PC-3 (cell line): ENCODE measurements at regions not wholly inside any gene's neighbourhood (a gene's known extent, or its start where the extent isn't known, plus 50 kb on each side); places are given as distances from the start of the nearest gene placed in this dataset.

Source experiments
- ATAC-seq: fragments of 200-7000 bp; cut with Tn5 transposase; 2 replicates; pipeline ENCODE4 v1.9.1; 2020; ENCODE audit warnings: mild to moderate bottlenecking, moderate library complexity
- BruUV-seq: library from RNA; stranded (reverse); fragments of 400-500 nt; replicated peaks from 2 replicates; lab custom pipeline; 2021; lab: Mats Ljungman, UMichigan
- CTCF ChIA-PET: fragments of 300-600 bp; sonication (Branson Sonifier 250); formaldehyde crosslinking; loops from one replicate; lab custom pipeline; 2022; ENCODE audit warnings: antibody characterized with exemption; lab: Charles Lee
- POLR2A ChIA-PET: fragments of 300-600 bp; sonication (Branson Sonifier 250); formaldehyde crosslinking; loops from one replicate; lab custom pipeline; 2022; ENCODE audit warnings: antibody characterized with exemption; ENCODE audit not compliant: unreplicated experiment; lab: Charles Lee
- DNase-seq: peaks from one replicate; pipeline ENCODE4 v3.0.0-alpha.2; 2015
- H2AFZ ChIP-seq: fragments of 300-600 bp; sonication (generic); 2 replicates; pipeline ENCODE4 v1.6.0; 2016; ENCODE audit warnings: antibody characterized with exemption, low read length
- H3F3A ChIP-seq: fragments of 300-600 bp; sonication (generic); one replicate; pipeline ENCODE4 v1.6.0; 2017; ENCODE audit warnings: antibody characterized with exemption, low read length, control low read depth, mild to moderate bottlenecking; ENCODE audit not compliant: unreplicated experiment
- H3K27ac ChIP-seq: fragments of 300-600 bp; sonication (generic); 2 replicates; pipeline ENCODE4 v1.5.1; 2016; ENCODE audit warnings: mild to moderate bottlenecking, low read length
- H3K27me3 ChIP-seq: fragments of 300-600 bp; sonication (generic); 2 replicates; pipeline ENCODE4 v1.6.1; 2016; ENCODE audit warnings: low read length, mixed read lengths
- H3K36me3 ChIP-seq: fragments of 300-600 bp; sonication (generic); 2 replicates; pipeline ENCODE4 v1.6.1; 2016; ENCODE audit warnings: low read depth, mixed run types, low read length, mixed read lengths
- H3K4me1 ChIP-seq: fragments of 300-600 bp; sonication (generic); 2 replicates; pipeline ENCODE4 v1.5.1; 2016; ENCODE audit warnings: low read length; ENCODE audit not compliant: insufficient read depth
- H3K4me2 ChIP-seq: fragments of 300-600 bp; sonication (generic); 2 replicates; pipeline ENCODE4 v1.6.0; 2016; ENCODE audit warnings: low read length
- H3K4me3 ChIP-seq: fragments of 300-600 bp; sonication (generic); 2 replicates; pipeline ENCODE4 v1.5.1; 2016; ENCODE audit warnings: mild to moderate bottlenecking, low read length, mixed read lengths
- H3K79me2 ChIP-seq: fragments of 300-600 bp; sonication (generic); 2 replicates; pipeline ENCODE4 v1.6.1; 2017; ENCODE audit warnings: low read length, mixed read lengths
- H3K9ac ChIP-seq: fragments of 300-600 bp; sonication (generic); 2 replicates; pipeline ENCODE4 v1.6.0; 2016; ENCODE audit warnings: mild to moderate bottlenecking, low read length
- H3K9me2 ChIP-seq: fragments of 300-600 bp; sonication (generic); replicated peaks from 2 replicates; pipeline ENCODE4 v1.6.1; 2016; ENCODE audit warnings: mixed run types, low read length, mixed read lengths
- H3K9me3 ChIP-seq: fragments of 300-600 bp; sonication (generic); 2 replicates; pipeline ENCODE4 v1.6.1; 2016; ENCODE audit warnings: low read length, mixed read lengths
- H4K20me1 ChIP-seq: fragments of 300-600 bp; sonication (generic); 2 replicates; pipeline ENCODE4 v1.6.1; 2016; ENCODE audit warnings: low read length, mixed read lengths
- EZH2 ChIP-seq: fragments of 300-600 bp; sonication (generic); IDR thresholded peaks from one replicate; pipeline ENCODE4 v1.6.1; 2017; ENCODE audit warnings: antibody characterized with exemption, mild to moderate bottlenecking, low read length; ENCODE audit not compliant: unreplicated experiment
- EZH2phosphoT487 ChIP-seq: fragments of 300-600 bp; sonication (generic); IDR thresholded peaks from 2 replicates; pipeline ENCODE4 v1.6.1; 2018; ENCODE audit warnings: mild to moderate bottlenecking, antibody characterized with exemption, low read length, borderline replicate concordance
- intact Hi-C: fragments of 100-400 bp; cut with micrococcal nuclease; formaldehyde crosslinking; loops from 2 replicates; pipeline ENCODE4 v1.9.0; 2023
- TF ChIP-seq, protein P1 (sequence below): fragments of 300-600 bp; sonication (generic); conservative IDR thresholded peaks from 2 replicates; pipeline ENCODE4 v1.5.1; 2017; ENCODE audit warnings: antibody characterized with exemption, low read depth, mild to moderate bottlenecking, low read length

DNA sequence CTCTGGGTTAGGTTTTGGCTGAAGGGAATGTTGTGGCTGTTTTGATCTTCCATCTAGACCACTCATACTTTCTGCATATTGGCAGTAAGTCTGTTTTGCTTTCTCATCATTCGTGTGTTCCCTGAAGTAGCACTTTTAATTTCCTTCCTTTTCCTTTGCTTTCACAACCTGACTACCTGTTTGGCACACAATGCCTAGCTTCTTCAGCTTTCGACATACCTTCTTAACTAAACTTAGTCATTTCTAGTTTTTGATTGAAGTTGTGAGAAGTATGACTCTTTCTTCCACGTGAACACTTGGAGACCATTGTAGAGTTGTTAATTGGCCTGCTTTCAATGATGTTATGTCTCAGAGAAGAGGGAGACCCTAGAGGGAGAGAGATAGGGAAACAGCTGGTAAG is 123.6 kb upstream of the EPB41L3 start:
- ChIA-PET POLR2A (no interaction called here), CTCF (no interaction called here)
- Histone ChIP-seq H3K4me2 (no peak overlapping the region), H3K9me2 (no peaks in the 10 kb centered on the region), H4K20me1 (no peaks in the 10 kb centered on the region), H3K79me2 (no peaks in the 10 kb centered on the region), H3K36me3 (no peaks in the 10 kb centered on the region), H3K4me3 (no peak overlapping the region), H3K27me3 (no peaks in the 10 kb centered on the region; the same call in 1 of the 2 replicates), H3K27ac (no peak overlapping the region), H3F3A (no peaks in the 10 kb centered on the region), H2AFZ (no peak overlapping the region), H3K9ac (no peak overlapping the region), H3K9me3 (no peaks in the 10 kb centered on the region), H3K4me1 (no peaks in the 10 kb centered on the region)
- TF ChIP-seq EZH2, result no peak
- no peak for TF ChIP-seq EZH2phosphoT487
- TF ChIP-seq, protein P1, sequence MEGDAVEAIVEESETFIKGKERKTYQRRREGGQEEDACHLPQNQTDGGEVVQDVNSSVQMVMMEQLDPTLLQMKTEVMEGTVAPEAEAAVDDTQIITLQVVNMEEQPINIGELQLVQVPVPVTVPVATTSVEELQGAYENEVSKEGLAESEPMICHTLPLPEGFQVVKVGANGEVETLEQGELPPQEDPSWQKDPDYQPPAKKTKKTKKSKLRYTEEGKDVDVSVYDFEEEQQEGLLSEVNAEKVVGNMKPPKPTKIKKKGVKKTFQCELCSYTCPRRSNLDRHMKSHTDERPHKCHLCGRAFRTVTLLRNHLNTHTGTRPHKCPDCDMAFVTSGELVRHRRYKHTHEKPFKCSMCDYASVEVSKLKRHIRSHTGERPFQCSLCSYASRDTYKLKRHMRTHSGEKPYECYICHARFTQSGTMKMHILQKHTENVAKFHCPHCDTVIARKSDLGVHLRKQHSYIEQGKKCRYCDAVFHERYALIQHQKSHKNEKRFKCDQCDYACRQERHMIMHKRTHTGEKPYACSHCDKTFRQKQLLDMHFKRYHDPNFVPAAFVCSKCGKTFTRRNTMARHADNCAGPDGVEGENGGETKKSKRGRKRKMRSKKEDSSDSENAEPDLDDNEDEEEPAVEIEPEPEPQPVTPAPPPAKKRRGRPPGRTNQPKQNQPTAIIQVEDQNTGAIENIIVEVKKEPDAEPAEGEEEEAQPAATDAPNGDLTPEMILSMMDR, result no peak
- intact Hi-C loops, result no loop called here
- no peak for DNase-seq
- no TSS peak for BruUV-seq
- no peak for ATAC-seq

DNA sequence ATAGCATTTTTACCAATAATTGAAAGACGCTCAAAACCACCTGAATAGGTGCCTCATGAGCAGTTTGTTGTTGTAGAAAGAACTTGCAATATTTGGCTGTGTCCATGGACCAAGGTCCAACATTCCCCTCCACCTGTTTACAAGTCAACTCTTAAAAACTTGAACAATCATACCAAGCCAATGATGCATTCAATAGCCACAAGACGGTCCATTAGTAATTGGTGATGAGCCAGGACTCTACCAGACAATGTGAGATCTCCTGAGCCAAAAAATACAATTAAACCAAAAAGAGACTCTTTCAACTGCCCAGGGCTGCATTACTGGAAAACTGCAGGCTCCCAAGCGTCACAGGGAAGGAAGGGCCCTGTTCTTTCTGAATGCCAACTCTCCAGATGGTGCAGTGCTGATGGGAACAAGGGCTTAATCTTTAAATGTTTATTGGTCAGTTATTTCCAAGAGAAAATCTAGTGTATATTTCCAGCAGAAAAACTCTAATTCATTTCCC is 118.8 kb upstream of the EPB41L3 start:
- ChIA-PET POLR2A (no interaction called here), CTCF (no interaction called here)
- H3K27ac ChIP-seq, result no peak overlapping the region
- H3K27me3 ChIP-seq, result no peaks in the 10 kb centered on the region
- no TSS peak for BruUV-seq
- H3K9ac ChIP-seq, result no peak overlapping the region
- H3K4me3 ChIP-seq, result no peak overlapping the region
- intact Hi-C loops, result no loop called here
- no peak overlapping the region for H2AFZ ChIP-seq
- no peak for DNase-seq
- no peak overlapping the region for H3K4me2 ChIP-seq
- H4K20me1 ChIP-seq, result no peaks in the 10 kb centered on the region
- TF ChIP-seq EZH2phosphoT487, result no peak
- TF ChIP-seq EZH2, result no peak
- TF ChIP-seq, protein P1, result no peak
- H3K9me3 ChIP-seq, result no peaks in the 10 kb centered on the region
- H3K9me2 ChIP-seq, result no peaks in the 10 kb centered on the region
- ATAC-seq, result no peak
- H3K4me1 ChIP-seq, result no peaks in the 10 kb centered on the region
- H3K36me3 ChIP-seq, result no peaks in the 10 kb centered on the region
- no peaks in the 10 kb centered on the region for H3F3A ChIP-seq
- no peaks in the 10 kb centered on the region for H3K79me2 ChIP-seq

GRCh38 chr18:5661179-5661578 is 117.4 kb upstream of the EPB41L3 start:
- H3K9me2 ChIP-seq, result no peaks in the 10 kb centered on the region

More at GRCh38 chr18:5661179-5661578, 117.4 kb upstream of the EPB41L3 start:
- H3K4me1 ChIP-seq, result no peaks in the 10 kb centered on the region
- H3K9me3 ChIP-seq, result no peaks in the 10 kb centered on the region
- ChIA-PET CTCF (no interaction called here), POLR2A (no interaction called here)
- no peaks in the 10 kb centered on the region for H3K79me2 ChIP-seq
- H2AFZ ChIP-seq, result no peak overlapping the region
- no peak overlapping the region for H3K27ac ChIP-seq
- H3K36me3 ChIP-seq, result no peaks in the 10 kb centered on the region
- ATAC-seq (no peak), DNase-seq (no peak)
- no peak overlapping the region for H3K4me2 ChIP-seq
- H3F3A ChIP-seq, result no peaks in the 10 kb centered on the region
- intact Hi-C loops, result no loop called here
- BruUV-seq, result no TSS peak
- no peaks in the 10 kb centered on the region for H3K27me3 ChIP-seq
- TF ChIP-seq, protein P1, result no peak
- TF ChIP-seq EZH2 (no peak), EZH2phosphoT487 (no peak)
- H3K9ac ChIP-seq, result no peak overlapping the region
- no peak overlapping the region for H3K4me3 ChIP-seq
- H4K20me1 ChIP-seq, result no peaks in the 10 kb centered on the region
